KG1 (cell line): ENCODE measurements at regions not wholly inside any gene's neighbourhood (a gene's known extent, or its start where the extent isn't known, plus 50 kb on each side); places are given as distances from the start of the nearest gene placed in this dataset.

Experiments
- DNase-seq: peaks from one replicate; lab custom pipeline; 2025; lab: John Stamatoyannopoulos, UW

- DNase-seq, result no peak
These were observed 128.1 kb upstream of the E2F8 start for GRCh38 chr11:19368726-19369375.

- DNase-seq, result no peak
These were observed 126.4 kb upstream of the E2F8 start for GRCh38 chr11:19366992-19367709.

GRCh38 chr11:19365743-19366410 is 125.1 kb upstream of the E2F8 start:
- no peak for DNase-seq

- DNase-seq, result no peak
These were observed 118.7 kb upstream of the E2F8 start for GRCh38 chr11:19359221-19360000.

GRCh38 chr11:19357943-19358342 is 117.2 kb upstream of the E2F8 start:
- no peak for DNase-seq

- no peak for DNase-seq
These were observed 114.9 kb upstream of the E2F8 start for GRCh38 chr11:19355601-19356000.

GRCh38 chr11:19353287-19353850 is 112.6 kb upstream of the E2F8 start:
- no peak for DNase-seq

- no peak for DNase-seq
These were observed 112.0 kb upstream of the E2F8 start for GRCh38 chr11:19352771-19353160.

GRCh38 chr11:19352072-19352770 is 111.5 kb upstream of the E2F8 start:
- no peak for DNase-seq

GRCh38 chr11:19351426-19351825 is 110.7 kb upstream of the E2F8 start:
- DNase-seq, result no peak

- no peak for DNase-seq
These were observed 109.4 kb upstream of the E2F8 start for GRCh38 chr11:19350160-19350559.

GRCh38 chr11:19349340-19350025 is 108.7 kb upstream of the E2F8 start:
- DNase-seq, result no peak

GRCh38 chr11:19347911-19348310 is 107.2 kb upstream of the E2F8 start:
- DNase-seq, result no peak

GRCh38 chr11:19345848-19346681 is 105.3 kb upstream of the E2F8 start:
- DNase-seq, result no peak

- DNase-seq, result no peak
These were observed 104.7 kb upstream of the E2F8 start for GRCh38 chr11:19345519-19345847.

- no peak for DNase-seq
These were observed 104.1 kb upstream of the E2F8 start for GRCh38 chr11:19344661-19345518.

- no peak for DNase-seq
These were observed 101.3 kb upstream of the E2F8 start for GRCh38 chr11:19342036-19342435.

- no peak for DNase-seq
These were observed 97.6 kb upstream of the E2F8 start for GRCh38 chr11:19338375-19338774.

GRCh38 chr11:19337779-19338178 is 97.0 kb upstream of the E2F8 start:
- DNase-seq, result no peak
